Vagina (tissue), 2 donors: ENCODE measurements at regions not wholly inside any gene's neighbourhood (a gene's known extent, or its start where the extent isn't known, plus 50 kb on each side); places are given as distances from the start of the nearest gene placed in this dataset.

Experiments
- DNase-seq, 2 donors: peaks; one replicate each; pipeline ENCODE4 v3.0.0-alpha.2; 2017; ENCODE audit errors: extremely low spot score in 2 of 2
- H3K27ac ChIP-seq: fragments of 200-600 bp; sonication (generic); one replicate; pipeline ENCODE4 v1.5.1; 2019
- H3K27me3 ChIP-seq: fragments of 200-600 bp; sonication (generic); one replicate; pipeline ENCODE4 v1.5.1; 2019
- H3K36me3 ChIP-seq, 2 donors: fragments of 200-600 bp; sonication (generic); one replicate each; pipeline ENCODE4 v1.5.1; 2017 to 2019
- H3K4me1 ChIP-seq: fragments of 200-600 bp; sonication (generic); one replicate; pipeline ENCODE4 v1.5.1; 2019
- H3K4me3 ChIP-seq, 2 donors: fragments of 200-600 bp; sonication (generic); 1 replicate in 1 of 2; 2 replicates in 1 of 2; pipeline ENCODE4 v1.5.1; 2016 to 2019
- H3K9me3 ChIP-seq: fragments of 200-600 bp; sonication (generic); one replicate; pipeline ENCODE4 v1.5.1; 2019
- POLR2A ChIP-seq, 2 donors: fragments of 450-650 bp; IDR thresholded peaks; one replicate each; pipeline ENCODE4 v1.6.1; 2017; ENCODE audit warnings: antibody characterized with exemption in 2 of 2, mild to moderate bottlenecking in 2 of 2, moderate library complexity in 2 of 2
- POLR2AphosphoS5 ChIP-seq, 2 donors: sonication (generic); formaldehyde crosslinking; IDR thresholded peaks; one replicate each; pipeline ENCODE4 v1.9.0; 2017; ENCODE audit warnings: antibody characterized with exemption in 2 of 2, mild to moderate bottlenecking in 2 of 2, low read depth in 1 of 2; ENCODE audit not compliant: insufficient read depth in 1 of 2
- intact Hi-C: fragments of 100-400 bp; cut with DNase I; formaldehyde crosslinking; loops from one replicate; pipeline ENCODE4 v1.15.1; 2023
- TF ChIP-seq, protein P1 (sequence below), 3 experiments: fragments of 450-650 bp in 2 of 3; fragments of 200-600 bp in 1 of 3; sonication (generic) in 1 of 3; IDR thresholded peaks; one replicate each; pipeline ENCODE4 v1.5.1; 2017 to 2019; ENCODE audit warnings: antibody characterized with exemption in 3 of 3, mild to moderate bottlenecking in 2 of 3, moderate library complexity in 2 of 3

- no peaks in the 10 kb centered on the region for H3K27me3 ChIP-seq
- H3K9me3 ChIP-seq, result no peaks in the 10 kb centered on the region
- H3K4me3 ChIP-seq, result no peak overlapping the region
- intact Hi-C loops, result no loop called here
- no peak overlapping the region for H3K27ac ChIP-seq
- no peak for DNase-seq
- no peaks in the 10 kb centered on the region for H3K36me3 ChIP-seq
- no peaks in the 10 kb centered on the region for H3K4me1 ChIP-seq
- no peak for TF ChIP-seq POLR2AphosphoS5 (IDR thresholded peaks at IDR 0.05; ENCODE audit: insufficient read depth in 1 of 2, low read depth in 1 of 2)
- no peak for TF ChIP-seq POLR2A (IDR thresholded peaks at IDR 0.05)
- TF ChIP-seq, protein P1, sequence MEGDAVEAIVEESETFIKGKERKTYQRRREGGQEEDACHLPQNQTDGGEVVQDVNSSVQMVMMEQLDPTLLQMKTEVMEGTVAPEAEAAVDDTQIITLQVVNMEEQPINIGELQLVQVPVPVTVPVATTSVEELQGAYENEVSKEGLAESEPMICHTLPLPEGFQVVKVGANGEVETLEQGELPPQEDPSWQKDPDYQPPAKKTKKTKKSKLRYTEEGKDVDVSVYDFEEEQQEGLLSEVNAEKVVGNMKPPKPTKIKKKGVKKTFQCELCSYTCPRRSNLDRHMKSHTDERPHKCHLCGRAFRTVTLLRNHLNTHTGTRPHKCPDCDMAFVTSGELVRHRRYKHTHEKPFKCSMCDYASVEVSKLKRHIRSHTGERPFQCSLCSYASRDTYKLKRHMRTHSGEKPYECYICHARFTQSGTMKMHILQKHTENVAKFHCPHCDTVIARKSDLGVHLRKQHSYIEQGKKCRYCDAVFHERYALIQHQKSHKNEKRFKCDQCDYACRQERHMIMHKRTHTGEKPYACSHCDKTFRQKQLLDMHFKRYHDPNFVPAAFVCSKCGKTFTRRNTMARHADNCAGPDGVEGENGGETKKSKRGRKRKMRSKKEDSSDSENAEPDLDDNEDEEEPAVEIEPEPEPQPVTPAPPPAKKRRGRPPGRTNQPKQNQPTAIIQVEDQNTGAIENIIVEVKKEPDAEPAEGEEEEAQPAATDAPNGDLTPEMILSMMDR (IDR thresholded peaks at IDR 0.05), result no peak
These were observed 50.8 kb upstream of the NAV2 start for GRCh38 chr11:19661827-19662226.

- TF ChIP-seq, protein P1 (IDR thresholded peaks at IDR 0.05), result no peak
- Histone ChIP-seq H3K4me3 (no peak overlapping the region), H3K4me1 (no peaks in the 10 kb centered on the region), H3K36me3 (no peaks in the 10 kb centered on the region), H3K27me3 (no peaks in the 10 kb centered on the region), H3K27ac (no peak overlapping the region), H3K9me3 (no peaks in the 10 kb centered on the region)
- DNase-seq, result no peak
- intact Hi-C loops, result no loop called here
These were observed 52.6 kb upstream of the NAV2 start for GRCh38 chr11:19660076-19660475.

- Histone ChIP-seq H3K27me3 (no peaks in the 10 kb centered on the region), H3K9me3 (no peaks in the 10 kb centered on the region), H3K4me3 (no peak overlapping the region), H3K4me1 (no peaks in the 10 kb centered on the region), H3K27ac (no peak overlapping the region), H3K36me3 (no peaks in the 10 kb centered on the region)
- intact Hi-C loops, result no loop called here
- no peak for DNase-seq
- no peak for TF ChIP-seq POLR2A (IDR thresholded peaks at IDR 0.05)
- TF ChIP-seq, protein P1 (IDR thresholded peaks at IDR 0.05), result no peak
- TF ChIP-seq POLR2AphosphoS5 (IDR thresholded peaks at IDR 0.05; ENCODE audit: insufficient read depth in 1 of 2, low read depth in 1 of 2), result no peak
These were observed 53.1 kb upstream of the NAV2 start for GRCh38 chr11:19659529-19659928.

DNA sequence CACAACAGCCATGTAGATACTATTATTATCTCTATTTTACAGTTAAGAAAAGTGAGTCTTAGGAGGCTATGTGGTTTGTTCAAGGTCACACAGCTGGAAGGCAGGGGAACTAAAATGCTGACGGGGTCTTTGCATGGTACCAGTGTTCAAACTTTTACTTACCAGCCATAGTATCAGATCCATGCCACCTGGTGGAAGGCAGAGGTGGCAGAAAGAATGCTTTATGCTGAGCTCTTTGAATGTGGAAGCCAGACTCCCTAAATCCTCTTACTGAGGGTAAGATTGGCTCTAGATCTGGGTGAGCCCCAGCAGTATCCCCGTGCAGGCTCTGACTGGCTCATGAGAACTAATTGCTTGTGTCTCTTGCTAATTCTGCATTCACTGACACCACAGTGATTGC lies 54.3 kb upstream of the NAV2 start:
- H3K27me3 ChIP-seq, result no peaks in the 10 kb centered on the region
- H3K27ac ChIP-seq, result no peak overlapping the region
- no peaks in the 10 kb centered on the region for H3K4me1 ChIP-seq
- H3K4me3 ChIP-seq, result no peak overlapping the region
- TF ChIP-seq, protein P1 (IDR thresholded peaks at IDR 0.05), result no peak
- no peak for TF ChIP-seq POLR2AphosphoS5 (IDR thresholded peaks at IDR 0.05; ENCODE audit: insufficient read depth in 1 of 2, low read depth in 1 of 2)
- H3K36me3 ChIP-seq, result no peaks in the 10 kb centered on the region
- intact Hi-C loops, result no loop called here
- DNase-seq, result no peak
- no peaks in the 10 kb centered on the region for H3K9me3 ChIP-seq

GRCh38 chr11:19656140-19656541 lies 56.5 kb upstream of the NAV2 start:
- Histone ChIP-seq H3K9me3 (no peaks in the 10 kb centered on the region), H3K27me3 (no peaks in the 10 kb centered on the region), H3K4me1 (no peaks in the 10 kb centered on the region), H3K27ac (no peak overlapping the region), H3K36me3 (no peaks in the 10 kb centered on the region), H3K4me3 (no peak overlapping the region)
- intact Hi-C loops, result no loop called here
- TF ChIP-seq POLR2A (IDR thresholded peaks at IDR 0.05) (no peak), POLR2AphosphoS5 (IDR thresholded peaks at IDR 0.05; ENCODE audit: insufficient read depth in 1 of 2, low read depth in 1 of 2) (no peak)
- no peak for DNase-seq
